NCI-H460 (cell line): ENCODE measurements at regions not wholly inside any gene's neighbourhood (a gene's known extent, or its start where the extent isn't known, plus 50 kb on each side); places are given as distances from the start of the nearest gene placed in this dataset.

Experiments
- DNase-seq: peaks from one replicate; pipeline ENCODE4 v3.0.0-alpha.2; 2016; ENCODE audit warnings: low read depth; ENCODE audit errors: extremely low read depth

DNA sequence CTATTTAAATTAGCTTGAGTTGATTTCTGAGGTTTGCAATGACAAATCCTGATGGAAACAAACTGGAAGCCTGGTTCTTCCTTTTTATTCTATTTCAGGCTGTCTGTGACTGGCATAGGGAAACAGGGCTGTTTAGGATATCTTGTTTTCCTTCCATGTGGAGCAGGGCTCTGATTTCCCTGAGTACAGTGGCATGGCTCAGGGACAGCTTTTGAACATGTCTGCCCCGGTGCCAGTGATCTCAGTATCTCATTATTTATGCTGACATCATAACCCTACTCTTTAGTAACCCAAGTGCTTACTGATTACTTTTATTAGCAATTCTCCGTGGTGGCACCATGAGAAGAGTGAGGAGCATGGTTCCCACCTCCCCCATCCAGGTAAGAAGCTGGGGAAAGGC lies 720.3 kb downstream of the GALR1 start:
- no peak for DNase-seq

DNA sequence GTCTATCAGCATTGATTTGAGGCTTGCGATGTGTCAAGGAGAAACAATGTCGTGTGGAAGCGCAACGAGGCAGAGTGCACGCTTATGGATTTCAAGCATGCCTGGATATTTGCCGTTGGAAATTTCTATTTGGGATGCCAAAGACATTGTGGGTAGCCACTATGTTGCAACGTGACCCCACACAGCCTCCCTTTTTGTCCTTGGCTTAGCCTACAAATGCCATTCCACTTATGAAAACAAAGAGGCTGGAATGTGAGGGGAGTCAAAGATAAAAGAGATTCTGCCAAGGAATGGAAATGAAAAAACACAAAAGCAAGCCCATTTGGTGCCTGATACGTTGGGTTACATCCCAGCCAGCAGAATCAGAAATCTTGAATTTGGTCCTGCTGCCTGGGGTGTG lies 721.2 kb downstream of the GALR1 start:
- DNase-seq = no peak

DNA sequence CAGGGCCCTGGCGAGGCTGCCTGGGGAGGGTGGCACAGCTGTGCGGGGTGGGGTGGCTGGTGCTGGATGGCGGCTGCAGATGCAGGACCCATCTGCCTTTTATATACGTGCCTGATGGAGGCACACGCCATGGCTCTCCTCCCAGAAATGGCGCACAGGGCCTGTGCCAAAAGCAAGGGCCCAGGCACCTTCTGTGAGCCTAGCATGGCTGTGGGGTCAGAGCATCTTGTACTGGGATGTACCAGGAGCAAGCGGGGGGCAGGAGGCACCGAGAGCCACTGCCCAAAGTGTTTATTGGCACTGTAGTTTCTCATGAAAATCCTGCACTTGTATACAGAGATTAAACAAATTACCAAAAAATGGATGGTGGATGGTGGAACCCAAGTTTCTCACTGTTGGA lies 724.1 kb downstream of the GALR1 start:
- no peak for DNase-seq

DNA sequence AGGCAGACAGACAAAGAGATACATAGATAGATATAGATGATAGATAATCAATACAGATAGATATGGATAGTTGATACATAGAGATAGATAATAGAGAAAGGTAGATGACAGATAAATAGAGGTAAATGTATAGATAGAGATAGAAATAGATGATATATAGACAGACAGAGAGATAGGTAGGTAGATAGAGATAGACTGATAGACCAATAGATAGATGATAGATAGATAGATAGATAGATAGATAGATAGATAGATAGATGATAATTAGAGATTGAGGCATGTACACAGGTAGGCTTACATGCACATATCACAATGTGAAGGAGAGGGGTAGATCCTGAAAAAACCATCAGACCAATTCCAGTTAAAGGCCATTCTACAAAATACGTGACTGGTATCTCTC lies 724.7 kb downstream of the GALR1 start:
- no peak for DNase-seq

DNA sequence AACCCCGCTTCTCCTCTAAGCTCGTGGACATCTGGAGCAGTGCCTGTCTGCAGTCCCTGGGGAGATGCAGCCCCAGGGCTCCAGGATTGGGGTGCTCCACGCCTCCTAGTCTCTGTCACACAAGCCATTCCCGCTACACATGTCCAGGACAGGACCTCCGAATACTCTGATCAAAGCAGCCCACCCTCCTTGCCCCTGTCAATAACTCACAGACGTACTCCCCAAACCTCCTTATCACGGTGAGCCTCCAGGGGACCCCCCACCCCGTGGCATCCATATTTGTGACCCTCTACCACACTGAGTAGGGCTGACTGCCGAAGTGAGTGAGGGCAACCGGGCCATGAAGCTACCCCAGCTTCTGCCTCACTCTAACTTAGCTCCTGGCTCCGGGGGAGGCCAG lies 727.7 kb downstream of the GALR1 start:
- no peak for DNase-seq

DNA sequence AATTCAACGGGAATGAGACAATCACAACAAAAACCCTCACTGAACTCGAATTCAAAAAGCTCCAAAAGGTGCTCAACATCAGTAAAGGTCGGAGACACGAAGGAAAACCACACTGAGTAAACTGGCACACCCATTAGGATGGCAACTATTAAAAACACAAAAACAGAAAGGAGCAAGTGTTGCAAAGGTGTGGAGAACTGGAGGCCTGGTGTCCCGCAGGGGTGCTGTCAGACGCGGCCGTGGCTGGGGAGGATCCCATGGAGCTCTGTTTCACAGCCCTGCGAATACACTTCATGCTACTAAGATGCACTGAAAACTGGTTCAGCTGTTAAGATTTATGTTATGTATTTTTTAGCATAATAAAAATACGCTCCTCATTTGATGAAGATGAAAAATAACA lies 730.6 kb downstream of the GALR1 start:
- DNase-seq = no peak

DNA sequence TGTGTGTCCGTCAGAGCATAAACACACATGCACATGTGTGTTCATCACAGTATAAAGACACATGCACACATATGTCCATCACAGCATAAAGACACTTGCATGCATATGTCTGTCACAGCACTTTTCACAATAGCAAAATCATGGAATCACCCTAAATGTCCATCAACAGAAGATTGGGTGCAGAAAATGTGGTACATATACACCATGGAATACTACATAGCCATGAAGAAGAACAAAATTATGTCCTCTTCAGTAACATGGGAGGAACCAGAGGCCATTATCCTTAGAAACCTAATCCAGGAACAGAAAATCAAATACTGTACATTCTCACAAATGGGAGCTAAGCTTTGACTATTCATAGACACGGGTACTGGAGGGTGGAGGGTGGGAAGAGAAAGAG lies 732.2 kb downstream of the GALR1 start:
- no peak for DNase-seq

DNA sequence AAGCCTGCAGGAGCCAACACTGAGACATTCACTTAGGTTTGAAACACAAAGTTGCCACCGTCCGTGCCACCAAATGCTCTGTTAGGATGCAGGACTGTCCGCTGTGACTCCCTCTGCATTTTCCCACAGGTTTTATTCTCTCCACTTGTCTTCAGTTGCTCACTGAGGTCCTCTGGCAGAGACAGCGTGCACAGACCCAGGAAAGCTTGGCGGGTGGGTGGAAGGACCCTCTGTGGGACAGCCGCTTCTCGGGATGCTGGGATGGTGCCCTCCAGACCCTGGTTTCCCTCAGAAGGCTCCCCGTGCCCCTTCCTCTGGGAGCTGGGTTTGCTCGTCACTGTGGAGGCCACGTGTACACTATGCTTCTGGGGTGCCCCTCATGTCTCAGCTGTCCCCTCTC lies 733.6 kb downstream of the GALR1 start:
- DNase-seq = no peak

DNA sequence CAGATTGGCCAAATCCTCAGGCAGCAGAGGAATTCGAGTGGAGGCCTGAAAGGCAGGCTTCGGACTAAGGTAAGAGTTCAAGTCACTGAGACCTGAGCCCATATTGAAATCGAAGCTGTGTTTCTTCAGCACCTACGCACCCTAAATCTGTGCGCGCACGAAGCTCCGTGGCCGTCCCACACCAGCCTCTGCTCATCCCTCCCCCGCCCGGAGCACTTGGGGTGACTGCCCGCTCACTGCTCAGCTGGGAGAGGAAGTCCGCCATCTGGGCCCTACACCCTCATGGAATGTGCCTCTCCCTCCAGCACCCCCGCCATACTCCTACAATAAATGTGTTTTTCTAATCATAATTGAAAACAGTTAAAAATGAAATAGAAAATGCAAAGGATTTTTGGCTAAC lies 734.5 kb downstream of the GALR1 start:
- DNase-seq = no peak

DNA sequence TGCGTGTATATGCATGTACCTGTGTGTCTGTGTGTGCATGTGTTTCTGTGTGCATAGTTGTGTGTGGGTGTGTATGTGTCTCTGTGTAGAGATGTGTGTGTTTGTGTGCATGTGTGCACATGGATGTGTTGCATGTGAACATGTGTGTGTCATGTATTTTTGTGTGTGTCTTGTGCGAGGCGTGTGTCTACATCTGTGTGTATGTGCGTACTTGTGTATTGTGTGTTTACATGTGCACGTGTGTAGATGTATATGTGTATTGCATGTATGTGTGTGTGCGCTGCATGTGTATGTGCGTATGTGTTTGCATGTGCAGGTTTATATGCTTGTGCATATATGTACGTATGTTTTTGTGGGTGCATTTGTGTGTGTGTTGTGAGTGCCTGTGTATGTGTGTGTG lies 735.2 kb downstream of the GALR1 start:
- DNase-seq = no peak

DNA sequence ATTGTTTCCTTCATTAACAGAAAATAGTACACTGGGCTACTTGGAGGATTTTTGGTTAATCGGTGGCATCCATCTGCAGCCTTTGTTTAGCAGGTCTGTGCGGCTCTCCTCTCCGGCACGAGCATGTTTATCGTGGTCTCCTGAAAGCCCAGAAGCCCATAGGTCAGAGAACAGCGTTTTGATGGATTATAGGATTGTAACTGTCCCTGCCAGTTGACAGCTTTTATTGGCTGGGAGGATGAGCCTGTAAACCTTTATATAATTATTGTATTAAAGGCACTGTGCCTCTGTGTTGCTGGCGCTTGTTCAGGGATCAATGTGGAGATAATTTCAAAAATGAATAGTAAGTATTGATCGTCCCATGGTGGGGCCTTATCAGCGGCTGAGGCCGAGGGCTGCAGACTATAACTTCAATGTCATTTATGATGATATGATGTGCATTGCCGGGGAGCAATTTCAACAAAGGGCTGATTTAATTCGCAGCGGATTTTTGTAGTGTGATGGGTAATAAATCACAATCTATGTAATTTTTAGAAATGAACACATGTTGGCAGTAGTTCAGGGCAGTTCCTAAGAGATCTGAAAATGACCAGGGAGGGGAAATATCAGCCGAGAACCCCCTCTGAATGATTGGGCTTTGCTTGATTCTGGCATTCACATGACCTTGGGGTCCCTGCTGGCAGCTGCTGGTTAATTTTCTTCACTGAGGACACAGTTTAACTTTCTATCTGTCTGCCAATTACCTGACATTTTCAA lies 736.1 kb downstream of the GALR1 start:
- DNase-seq = no peak

DNA sequence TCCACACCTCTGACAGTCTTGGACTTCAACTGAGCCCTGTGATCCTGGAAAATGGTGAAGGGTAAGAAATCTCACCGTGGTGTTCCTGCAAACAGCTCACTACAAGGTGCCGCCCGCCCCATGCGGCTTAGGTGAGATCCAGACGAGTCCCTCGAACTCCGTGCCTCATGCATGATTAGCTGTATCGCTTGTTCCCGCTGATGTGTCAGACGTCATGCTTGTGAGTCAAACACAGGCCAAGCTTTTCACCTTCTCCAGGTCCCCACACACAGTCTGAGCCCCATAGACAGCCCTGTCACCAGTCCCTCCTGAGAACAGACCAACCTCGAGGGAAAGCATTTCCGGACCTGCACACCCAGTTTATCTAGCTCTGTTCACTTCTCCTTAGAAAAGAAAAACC lies 740.5 kb downstream of the GALR1 start:
- no peak for DNase-seq

DNA sequence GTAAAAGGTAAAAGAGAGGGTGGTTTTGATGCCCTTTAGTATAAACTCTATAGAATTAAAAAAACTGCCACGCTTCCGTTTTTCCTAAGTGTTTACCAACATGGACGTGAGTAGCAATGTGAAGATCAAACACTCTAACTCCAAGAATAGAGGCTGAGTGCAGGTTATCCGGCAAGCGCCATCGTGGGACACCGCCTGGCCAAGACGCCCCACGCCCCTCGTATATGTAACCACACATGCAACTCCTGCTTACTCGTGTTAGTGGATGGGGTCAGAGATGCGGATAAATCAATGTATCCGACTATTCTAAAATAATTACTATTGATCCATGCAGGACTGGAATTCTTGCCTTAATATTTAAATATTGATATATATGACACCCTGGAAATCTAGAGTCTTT lies 741.3 kb downstream of the GALR1 start:
- DNase-seq = no peak

DNA sequence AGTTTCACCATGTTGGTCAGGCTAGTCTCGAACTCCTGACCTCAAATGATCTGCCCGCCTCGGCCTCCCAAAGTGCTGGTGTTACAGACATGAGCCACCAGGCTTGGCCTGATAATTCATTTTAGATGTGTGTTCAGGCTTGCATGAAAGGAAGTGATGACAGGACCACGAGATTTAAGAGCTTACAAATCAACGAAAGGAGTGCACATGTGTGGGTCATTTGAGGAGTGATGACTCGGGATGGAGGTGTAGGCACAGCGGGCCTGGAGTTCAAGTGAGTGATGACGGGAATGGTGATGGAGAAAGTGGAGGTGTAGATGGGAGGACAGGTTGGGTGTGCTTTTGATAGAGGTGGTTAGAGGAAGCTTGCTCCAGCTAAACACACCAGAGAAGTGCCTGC lies 742.4 kb downstream of the GALR1 start:
- no peak for DNase-seq

DNA sequence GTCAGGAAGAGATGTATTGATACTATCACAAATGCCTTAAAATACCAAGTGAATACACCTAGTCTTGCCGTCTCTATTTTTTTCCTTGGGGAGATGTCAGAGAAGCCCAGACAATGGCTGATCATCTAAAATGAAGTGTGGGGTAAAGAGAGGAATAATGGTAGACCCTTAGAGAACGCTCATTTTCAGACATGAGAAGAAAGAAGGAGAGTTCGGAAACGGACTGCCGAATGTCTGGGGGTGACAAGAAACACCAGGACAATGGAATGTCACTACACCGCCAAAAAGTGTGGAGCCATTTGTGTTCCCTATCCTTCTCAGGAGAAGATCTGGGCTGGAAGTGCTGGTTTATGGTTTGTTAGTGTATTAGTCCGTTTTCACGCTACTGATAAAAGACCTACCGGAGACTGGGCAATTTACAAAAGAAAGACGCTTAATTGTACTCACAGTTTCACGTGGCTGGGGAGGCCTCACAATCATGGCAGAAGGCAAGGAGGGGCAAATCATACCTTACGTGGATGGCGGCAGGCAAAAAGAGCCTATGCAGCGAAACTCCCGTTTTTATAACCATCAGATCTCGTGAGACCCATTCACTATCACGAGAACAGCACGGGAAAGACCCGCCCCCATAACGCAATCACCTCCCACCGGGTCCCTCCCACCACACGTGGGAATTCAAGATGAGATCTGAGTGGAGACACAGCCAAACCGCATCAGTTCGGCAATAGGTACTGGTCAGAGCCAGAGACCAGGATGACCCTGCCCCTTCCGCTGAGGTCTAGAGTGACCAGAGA lies 743.7 kb downstream of the GALR1 start:
- DNase-seq = no peak

DNA sequence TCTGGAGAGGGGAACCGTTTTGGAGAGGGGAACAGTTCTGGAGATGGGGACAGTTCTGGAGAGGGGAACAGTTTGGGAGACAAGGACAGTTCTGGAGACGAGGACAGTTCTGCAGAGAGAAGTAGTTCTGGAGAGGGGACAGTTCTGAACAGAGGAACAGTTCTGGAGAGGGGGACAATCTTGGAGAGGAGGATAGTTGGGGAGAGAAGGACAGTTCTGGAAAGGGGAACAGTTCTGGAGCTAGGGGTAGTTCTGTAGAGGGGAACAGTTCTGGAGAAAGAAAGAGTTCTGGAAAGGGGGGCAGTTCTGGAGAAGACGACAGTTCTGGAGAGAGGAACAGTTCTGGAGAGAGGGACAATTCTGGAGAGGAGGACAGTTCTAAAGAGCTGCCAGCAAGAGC lies 745.9 kb downstream of the GALR1 start:
- no peak for DNase-seq

DNA sequence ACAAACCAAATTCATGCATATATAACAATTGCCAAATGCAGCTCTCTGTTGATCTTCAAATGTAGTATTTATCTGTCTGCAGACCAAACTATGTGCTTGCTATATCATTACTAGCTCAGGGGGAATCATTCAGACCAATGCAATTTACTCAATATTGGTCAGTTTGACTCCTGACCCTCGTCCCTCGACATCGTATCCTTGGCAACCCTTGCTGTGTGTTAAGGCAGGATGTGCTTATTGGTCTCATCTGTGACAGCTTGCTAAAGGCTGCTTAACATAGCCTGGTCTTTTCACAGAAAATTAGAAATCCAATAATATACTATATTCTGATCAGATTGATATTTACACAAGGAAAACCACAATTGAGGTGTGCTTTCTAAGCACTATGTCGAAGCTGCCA lies 747.1 kb downstream of the GALR1 start:
- no peak for DNase-seq

DNA sequence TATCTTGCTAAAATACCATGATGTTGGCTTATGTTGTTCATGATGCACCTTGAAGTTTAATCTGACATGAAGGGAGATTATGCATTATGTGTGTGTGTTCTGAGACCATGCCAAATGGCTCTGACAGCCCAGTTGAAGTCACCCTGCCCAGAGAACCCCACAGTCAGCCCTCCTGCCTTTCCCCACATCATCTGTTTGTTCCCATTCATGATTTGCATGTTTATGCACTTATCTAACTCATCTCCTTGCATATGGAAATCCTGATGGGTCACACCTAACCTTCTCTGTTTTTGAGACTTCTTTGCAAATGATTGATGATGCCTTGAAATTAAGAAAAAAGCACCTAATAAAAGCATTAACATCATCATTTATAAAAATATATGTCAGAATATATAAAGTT lies 752.2 kb downstream of the GALR1 start:
- no peak for DNase-seq

DNA sequence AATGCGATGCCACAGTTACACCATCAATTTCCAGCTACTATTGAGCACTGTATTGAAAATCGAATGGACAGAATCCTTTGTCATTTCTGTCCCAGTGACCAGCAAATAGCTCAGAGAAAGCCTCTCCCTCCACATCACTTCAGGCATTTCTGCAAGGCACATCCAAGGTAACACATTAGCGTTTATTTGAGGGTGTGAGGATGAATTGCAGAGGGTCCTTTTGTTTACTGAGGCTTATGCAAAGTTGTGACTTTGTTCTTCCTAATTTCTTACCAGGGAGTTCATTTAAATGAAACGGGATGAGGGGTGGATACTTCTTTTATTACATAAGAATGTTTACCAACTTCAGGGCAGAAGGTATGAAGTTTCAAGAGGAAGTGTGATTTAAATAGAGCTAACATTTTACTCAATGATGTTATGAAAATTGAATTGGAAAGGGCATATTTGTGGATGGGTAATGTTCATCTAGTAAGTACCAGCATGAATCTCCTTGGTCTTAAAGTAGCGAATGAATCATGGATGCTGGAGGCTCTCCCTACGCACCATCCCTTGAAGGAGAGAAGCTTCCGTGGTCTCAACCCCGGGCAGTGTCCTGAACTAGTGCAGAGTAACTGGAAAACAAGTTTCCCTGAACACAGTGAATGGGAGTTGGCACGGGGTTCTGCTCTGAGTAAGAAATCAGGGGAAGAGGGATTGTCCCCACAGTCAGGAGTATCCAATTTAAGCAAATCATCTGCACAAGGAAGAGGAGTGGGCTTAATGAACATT lies 756.5 kb downstream of the GALR1 start:
- DNase-seq = no peak

DNA sequence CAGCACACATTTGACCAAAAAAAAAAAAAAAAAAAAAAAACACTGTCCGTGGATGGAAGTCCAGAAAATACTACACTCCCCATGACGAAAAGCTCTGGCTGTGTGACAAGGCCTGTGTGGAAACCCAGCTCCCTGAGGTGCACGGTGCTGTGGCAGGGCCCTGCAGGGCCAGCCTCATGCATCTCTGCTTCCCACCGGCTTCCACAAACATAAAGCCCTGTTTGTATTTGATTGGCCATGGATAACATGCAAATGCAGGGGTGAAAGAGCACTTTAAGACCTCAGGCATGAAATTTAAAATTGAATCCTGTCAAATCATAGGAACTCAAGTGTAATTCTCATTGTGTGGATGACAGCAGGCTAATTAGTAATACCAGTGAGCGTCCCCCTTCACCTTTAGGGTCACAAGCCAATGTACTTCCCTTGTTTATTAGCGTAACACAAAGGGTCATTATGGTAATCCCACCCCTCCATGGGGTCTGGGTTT lies 757.2 kb downstream of the GALR1 start:
- no peak for DNase-seq

DNA sequence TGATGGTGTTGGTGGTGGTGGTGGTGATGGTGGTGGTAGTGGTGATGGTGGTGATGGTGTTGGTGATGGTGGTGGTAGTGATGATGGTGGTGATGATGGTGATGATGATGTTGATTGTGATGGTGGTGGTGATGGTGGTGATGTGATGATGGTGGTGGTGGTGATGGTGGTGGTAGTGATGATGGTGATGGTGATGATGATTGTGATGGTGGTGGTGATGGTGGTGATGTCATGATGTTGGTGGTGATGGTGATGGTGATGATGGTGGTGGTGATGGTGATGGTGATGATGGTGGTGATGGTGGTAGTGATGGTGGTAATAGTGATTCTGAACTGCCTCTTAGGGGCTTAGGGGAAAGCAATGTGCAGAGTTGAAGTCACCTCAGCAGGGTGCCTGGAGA lies 760.7 kb downstream of the GALR1 start:
- DNase-seq = no peak

DNA sequence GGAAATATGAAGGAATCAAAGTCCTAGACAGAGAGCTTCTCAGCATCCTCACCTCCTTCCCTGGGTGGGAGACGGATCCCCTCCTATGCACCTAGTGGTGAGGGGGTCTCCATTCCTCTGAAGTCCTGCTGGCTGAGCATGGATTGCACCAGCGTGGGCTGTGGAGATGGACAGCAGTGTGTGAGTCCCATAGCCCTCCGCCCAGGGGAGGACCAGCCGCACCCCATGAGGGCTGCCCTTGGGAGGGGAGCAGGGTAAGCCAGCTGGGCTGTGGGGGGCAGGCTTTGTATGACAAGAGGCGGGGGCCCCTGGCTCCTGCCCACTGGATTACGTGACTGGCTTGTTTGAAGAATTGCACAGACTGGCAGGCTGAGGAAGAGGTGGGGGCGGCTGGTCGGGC lies 768.2 kb downstream of the GALR1 start:
- no peak for DNase-seq
